Ishikawa (cell line): ENCODE measurements at regions not wholly inside any gene's neighbourhood (a gene's known extent, or its start where the extent isn't known, plus 50 kb on each side); places are given as distances from the start of the nearest gene placed in this dataset.

ENCODE experiments used
- CREB1 ChIP-seq: IDR thresholded peaks from 2 replicates; pipeline ENCODE4 v1.6.1; 2012; ENCODE audit warnings: low read depth
- EGR1 ChIP-seq: IDR thresholded peaks from 2 replicates; pipeline ENCODE4 v1.6.1; 2012
- EP300 ChIP-seq: IDR thresholded peaks from 2 replicates; pipeline ENCODE4 v1.6.1; 2012; ENCODE audit warnings: borderline replicate concordance
- FOXM1 ChIP-seq: IDR thresholded peaks from 2 replicates; pipeline ENCODE4 v1.6.1; 2012; ENCODE audit warnings: low read depth, borderline replicate concordance
- MAX ChIP-seq: IDR thresholded peaks from 2 replicates; pipeline ENCODE4 v1.6.1; 2012
- NFIC ChIP-seq: IDR thresholded peaks from 2 replicates; pipeline ENCODE4 v1.6.1; 2012
- RAD21 ChIP-seq: IDR thresholded peaks from 2 replicates; pipeline ENCODE4 v1.6.1; 2012; ENCODE audit warnings: low read depth
- REST ChIP-seq: IDR thresholded peaks from 2 replicates; pipeline ENCODE4 v1.6.1; 2012; ENCODE audit warnings: low read depth, mild to moderate bottlenecking
- TAF1 ChIP-seq: IDR thresholded peaks from 2 replicates; pipeline ENCODE4 v1.6.1; 2012; ENCODE audit warnings: low read depth, mild to moderate bottlenecking
- TCF12 ChIP-seq: IDR thresholded peaks from 2 replicates; pipeline ENCODE4 v1.6.1; 2012; ENCODE audit warnings: low read depth
- TEAD4 ChIP-seq: IDR thresholded peaks from 2 replicates; pipeline ENCODE4 v1.6.1; 2012
- USF1 ChIP-seq: IDR thresholded peaks from 2 replicates; pipeline ENCODE4 v1.6.1; 2012
- YY1 ChIP-seq: IDR thresholded peaks from 2 replicates; pipeline ENCODE4 v1.6.1; 2012; ENCODE audit warnings: low read depth
- ZBTB7A ChIP-seq: IDR thresholded peaks from 2 replicates; pipeline ENCODE4 v1.6.1; 2012; ENCODE audit warnings: low read depth

- TF ChIP-seq MAX: no peak
- no peak for TF ChIP-seq USF1
- no peak for TF ChIP-seq REST
- TF ChIP-seq TCF12: no peak
- no peak for TF ChIP-seq EGR1
- no peak for TF ChIP-seq YY1
- TF ChIP-seq ZBTB7A: no peak
Measured at GRCh38 chrX:87064502-87064901, 453.1 kb upstream of the KLHL4 start.

GRCh38 chrX:87067795-87068369 lies 449.7 kb upstream of the KLHL4 start:
- TF ChIP-seq TCF12: no peak
- TF ChIP-seq CREB1: no peak
- TF ChIP-seq TAF1: no peak
- no peak for TF ChIP-seq TEAD4
- no peak for TF ChIP-seq USF1
- TF ChIP-seq ZBTB7A: no peak
- TF ChIP-seq MAX: no peak
- TF ChIP-seq YY1: no peak
- no peak for TF ChIP-seq EP300
- TF ChIP-seq FOXM1: no peak
- no peak for TF ChIP-seq RAD21

- TF ChIP-seq RAD21 (no peak), EP300 (no peak), TEAD4 (no peak), NFIC (no peak), FOXM1 (no peak), MAX (no peak), TAF1 (no peak), YY1 (no peak), CREB1 (no peak)
Measured at GRCh38 chrX:87078231-87078630, 439.4 kb upstream of the KLHL4 start.

- TF ChIP-seq REST: no peak
- TF ChIP-seq TEAD4: no peak
- no peak for TF ChIP-seq MAX
- TF ChIP-seq NFIC: no peak
- TF ChIP-seq FOXM1: no peak
Measured at GRCh38 chrX:87098477-87098876, 419.1 kb upstream of the KLHL4 start.

GRCh38 chrX:87105131-87105530 lies 412.5 kb upstream of the KLHL4 start:
- TF ChIP-seq EGR1: no peak
- TF ChIP-seq REST: no peak
- TF ChIP-seq YY1: no peak
- TF ChIP-seq ZBTB7A: no peak
- no peak for TF ChIP-seq TCF12
